ENCODE measurements at regions not wholly inside any gene's neighbourhood (a gene's known extent, or its start where the extent isn't known, plus 50 kb on each side); places are given as distances from the start of the nearest gene placed in this dataset.

DNA sequence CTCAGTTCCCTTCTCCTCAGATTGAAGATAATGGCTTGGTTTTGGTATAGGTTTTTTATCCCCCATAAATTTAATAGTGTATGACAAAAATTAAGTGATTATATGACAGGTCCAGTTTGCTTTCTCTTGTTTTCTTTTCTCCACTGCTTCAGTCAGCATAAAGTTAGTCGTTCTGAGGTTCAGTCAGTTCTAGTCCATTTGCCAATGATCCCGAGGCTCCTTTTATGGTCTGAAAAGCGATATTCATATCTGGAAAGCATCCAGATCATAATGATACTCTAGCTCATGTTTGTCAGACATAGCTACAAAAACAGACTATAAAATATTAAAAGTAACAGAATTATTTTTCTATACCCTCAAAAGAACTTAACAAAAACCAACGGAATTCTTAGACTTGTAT lies 67.1 kb upstream of the SLC38A4 start:
- no peak for DNase-seq (ENCODE audit: low read depth)
- TF ChIP-seq, protein P1, sequence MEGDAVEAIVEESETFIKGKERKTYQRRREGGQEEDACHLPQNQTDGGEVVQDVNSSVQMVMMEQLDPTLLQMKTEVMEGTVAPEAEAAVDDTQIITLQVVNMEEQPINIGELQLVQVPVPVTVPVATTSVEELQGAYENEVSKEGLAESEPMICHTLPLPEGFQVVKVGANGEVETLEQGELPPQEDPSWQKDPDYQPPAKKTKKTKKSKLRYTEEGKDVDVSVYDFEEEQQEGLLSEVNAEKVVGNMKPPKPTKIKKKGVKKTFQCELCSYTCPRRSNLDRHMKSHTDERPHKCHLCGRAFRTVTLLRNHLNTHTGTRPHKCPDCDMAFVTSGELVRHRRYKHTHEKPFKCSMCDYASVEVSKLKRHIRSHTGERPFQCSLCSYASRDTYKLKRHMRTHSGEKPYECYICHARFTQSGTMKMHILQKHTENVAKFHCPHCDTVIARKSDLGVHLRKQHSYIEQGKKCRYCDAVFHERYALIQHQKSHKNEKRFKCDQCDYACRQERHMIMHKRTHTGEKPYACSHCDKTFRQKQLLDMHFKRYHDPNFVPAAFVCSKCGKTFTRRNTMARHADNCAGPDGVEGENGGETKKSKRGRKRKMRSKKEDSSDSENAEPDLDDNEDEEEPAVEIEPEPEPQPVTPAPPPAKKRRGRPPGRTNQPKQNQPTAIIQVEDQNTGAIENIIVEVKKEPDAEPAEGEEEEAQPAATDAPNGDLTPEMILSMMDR (IDR thresholded peaks at IDR 0.05; ENCODE audit: control insufficient read depth, insufficient read depth, low read depth, low read length, missing control alignments): no peak
- no peak overlapping the region for H3K4me3 ChIP-seq (ENCODE audit: control insufficient read depth, low read depth, low read length)

DNA sequence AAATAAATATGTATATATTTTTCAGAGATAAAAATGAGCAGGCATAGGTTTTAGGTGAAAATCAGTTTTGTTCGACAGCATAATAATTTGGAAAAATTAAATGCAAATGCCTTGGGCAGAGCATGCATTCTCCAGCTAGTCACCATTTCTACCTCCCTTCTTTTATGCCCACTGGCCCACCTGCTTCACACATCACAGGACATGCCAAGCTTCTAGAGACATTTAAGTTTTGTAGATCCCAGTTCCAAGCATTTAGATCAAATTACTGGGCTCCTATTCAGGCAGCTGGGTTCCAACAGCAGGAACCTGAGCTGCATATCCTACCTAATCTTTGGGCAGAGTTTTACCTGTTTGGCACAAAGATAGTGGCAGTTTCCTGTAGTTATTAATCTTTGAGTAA lies 67.6 kb upstream of the SLC38A4 start:
- DNase-seq (ENCODE audit: low read depth): no peak
- H3K4me3 ChIP-seq (ENCODE audit: control insufficient read depth, low read depth, low read length): no peak overlapping the region
- TF ChIP-seq, protein P1 (IDR thresholded peaks at IDR 0.05; ENCODE audit: control insufficient read depth, insufficient read depth, low read depth, low read length, missing control alignments): no peak

DNA sequence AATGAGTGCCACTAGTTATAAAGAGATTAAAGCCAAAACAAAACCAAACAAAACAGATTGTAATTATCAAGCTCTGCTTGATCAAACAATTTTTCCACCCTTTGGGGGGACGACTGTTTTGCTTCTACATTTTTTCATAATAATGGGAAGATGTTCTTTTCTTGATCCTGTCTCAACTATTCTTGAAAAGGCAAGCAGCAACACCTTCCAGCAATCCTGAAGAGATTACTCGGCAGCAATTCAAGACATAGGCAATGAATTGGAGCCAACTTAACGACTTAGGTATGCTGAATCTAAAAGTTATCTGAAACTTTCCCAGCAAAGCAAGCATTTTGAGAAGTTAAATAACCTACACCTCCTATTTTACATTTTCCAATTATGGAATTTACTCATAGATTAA lies 69.9 kb upstream of the SLC38A4 start:
- TF ChIP-seq, protein P1 (IDR thresholded peaks at IDR 0.05; ENCODE audit: control insufficient read depth, insufficient read depth, low read depth, low read length, missing control alignments): no peak
- no peak overlapping the region for H3K4me3 ChIP-seq (ENCODE audit: control insufficient read depth, low read depth, low read length)
- DNase-seq (ENCODE audit: low read depth): no peak

DNA sequence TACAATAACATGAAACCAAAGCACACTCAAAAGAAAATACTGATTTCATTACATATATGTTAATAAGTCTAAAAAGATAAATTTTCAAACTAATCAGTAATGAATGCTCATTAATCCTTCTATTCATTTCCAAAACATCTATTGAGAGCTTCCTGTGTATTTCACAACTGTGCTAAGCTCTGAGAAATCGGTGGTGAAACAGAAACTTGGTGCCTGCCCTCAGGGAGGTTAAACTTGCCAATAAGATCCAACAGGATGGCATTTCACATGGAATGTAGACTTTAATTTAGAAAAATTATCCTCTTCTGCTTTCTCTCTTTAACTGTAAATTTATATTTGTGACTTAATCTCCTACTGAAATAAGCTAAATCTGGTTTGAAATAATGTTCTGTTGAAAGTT lies 70.9 kb upstream of the SLC38A4 start:
- TF ChIP-seq, protein P1 (IDR thresholded peaks at IDR 0.05; ENCODE audit: control insufficient read depth, insufficient read depth, low read depth, low read length, missing control alignments): no peak
- no peak for DNase-seq (ENCODE audit: low read depth)
- no peak overlapping the region for H3K4me3 ChIP-seq (ENCODE audit: control insufficient read depth, low read depth, low read length)

DNA sequence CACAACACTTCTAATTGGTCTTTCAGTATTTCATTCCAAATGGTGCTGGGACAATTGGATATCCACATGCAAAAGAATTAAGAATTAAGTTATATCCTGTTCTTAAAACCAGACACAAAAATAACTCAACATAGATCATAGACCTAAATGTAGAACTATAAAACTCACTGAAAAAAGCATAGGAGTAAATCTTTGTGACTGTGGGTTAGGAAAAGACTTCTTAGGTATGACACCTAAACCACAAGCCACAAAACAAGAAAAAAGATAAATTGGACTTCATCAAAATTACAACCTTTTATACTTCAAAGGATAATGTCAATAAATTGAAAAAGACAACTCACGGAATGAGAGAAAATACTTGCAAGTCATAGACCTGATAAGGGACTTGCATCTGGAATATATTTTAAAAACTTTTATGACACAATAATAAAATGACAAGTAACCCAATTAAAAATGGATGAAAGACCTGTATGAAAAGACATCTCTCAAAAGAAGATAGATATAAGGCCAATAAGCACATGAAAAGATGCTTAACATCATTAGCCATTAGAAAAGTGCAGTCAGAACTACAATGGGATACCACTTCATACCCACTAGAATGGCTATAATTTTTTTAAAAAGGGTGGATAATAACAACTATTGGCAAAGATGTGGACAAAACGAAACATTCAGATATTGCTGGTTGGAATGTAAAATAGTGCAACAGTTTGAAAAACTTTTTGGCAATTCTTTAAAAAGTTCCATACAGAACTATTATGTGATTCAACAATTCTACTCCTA lies 72.5 kb upstream of the SLC38A4 start:
- no peak for DNase-seq (ENCODE audit: low read depth)
- H3K4me3 ChIP-seq (ENCODE audit: control insufficient read depth, low read depth, low read length): no peak overlapping the region
- TF ChIP-seq, protein P1 (IDR thresholded peaks at IDR 0.05; ENCODE audit: control insufficient read depth, insufficient read depth, low read depth, low read length, missing control alignments): no peak

DNA sequence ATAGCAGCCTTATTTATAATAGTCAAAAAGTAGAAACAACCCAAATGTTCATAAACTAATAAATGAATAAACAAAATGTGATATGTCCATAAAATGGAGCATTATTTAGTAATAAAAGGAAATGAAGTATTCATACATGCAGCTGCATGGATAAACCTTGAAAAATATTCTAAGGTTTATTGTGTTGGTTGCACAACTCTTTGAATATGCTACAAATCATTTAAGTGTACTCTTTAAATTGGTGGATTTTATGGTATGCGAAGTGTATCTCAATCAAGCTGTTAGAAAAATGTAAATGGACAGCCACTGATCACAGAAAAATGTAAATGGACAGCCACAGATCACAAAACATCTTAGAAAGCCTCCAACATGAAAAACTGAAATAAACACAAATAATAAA lies 73.2 kb upstream of the SLC38A4 start:
- TF ChIP-seq, protein P1 (IDR thresholded peaks at IDR 0.05; ENCODE audit: control insufficient read depth, insufficient read depth, low read depth, low read length, missing control alignments): no peak
- no peak overlapping the region for H3K4me3 ChIP-seq (ENCODE audit: control insufficient read depth, low read depth, low read length)
- no peak for DNase-seq (ENCODE audit: low read depth)
